H9 (cell line): ENCODE measurements at regions not wholly inside any gene's neighbourhood (a gene's known extent, or its start where the extent isn't known, plus 50 kb on each side); places are given as distances from the start of the nearest gene placed in this dataset.

Experiments
- DNase-seq: peaks from one replicate; pipeline ENCODE4 v3.0.0-alpha.2; 2017
- H2AFZ ChIP-seq: one replicate; pipeline ENCODE4 v1.6.1; 2013; ENCODE audit warnings: mild to moderate bottlenecking, low read length, control low read depth, moderate library complexity
- H2AK5ac ChIP-seq: 2 replicates; pipeline ENCODE4 v1.6.1; 2013; ENCODE audit warnings: low read length, control low read depth, mixed read lengths; ENCODE audit not compliant: insufficient read length
- H2BK120ac ChIP-seq: one replicate; pipeline ENCODE4 v1.6.1; 2013; ENCODE audit warnings: low read depth, mild to moderate bottlenecking, low read length, control low read depth, inconsistent platforms; ENCODE audit not compliant: poor library complexity, severe bottlenecking
- H2BK12ac ChIP-seq: 2 replicates; pipeline ENCODE4 v1.6.1; 2013; ENCODE audit warnings: low read length, control low read depth, mixed read lengths, low read depth; ENCODE audit not compliant: insufficient read length
- H2BK15ac ChIP-seq: 2 replicates; pipeline ENCODE4 v1.6.1; 2013; ENCODE audit warnings: low read depth, low read length, control low read depth
- H2BK20ac ChIP-seq: one replicate; pipeline ENCODE4 v1.6.1; 2013; ENCODE audit warnings: low read depth, mild to moderate bottlenecking, low read length, control low read depth, inconsistent platforms; ENCODE audit not compliant: poor library complexity, severe bottlenecking
- H2BK5ac ChIP-seq: 2 replicates; pipeline ENCODE4 v1.6.1; 2013; ENCODE audit warnings: low read length, control low read depth, mixed read lengths; ENCODE audit not compliant: insufficient read length
- H3K14ac ChIP-seq: 2 replicates; pipeline ENCODE4 v1.6.1; 2013; ENCODE audit warnings: low read length, control low read depth; ENCODE audit not compliant: insufficient read depth
- H3K18ac ChIP-seq: 2 replicates; pipeline ENCODE4 v1.6.1; 2013; ENCODE audit warnings: low read depth, mild to moderate bottlenecking, mixed read lengths, low read length, control low read depth; ENCODE audit not compliant: insufficient read length
- H3K23ac ChIP-seq: 2 replicates; pipeline ENCODE4 v1.6.1; 2013; ENCODE audit warnings: low read length, control low read depth, mixed read lengths, low read depth; ENCODE audit not compliant: insufficient read length
- H3K23me2 ChIP-seq: 2 replicates; pipeline ENCODE4 v1.6.1; 2013; ENCODE audit warnings: low read depth, mild to moderate bottlenecking, mixed read lengths, low read length, control low read depth; ENCODE audit not compliant: insufficient read length, poor library complexity, severe bottlenecking
- H3K27ac ChIP-seq: 2 replicates; pipeline ENCODE4 v1.5.1; 2013; ENCODE audit warnings: low read length, control low read depth, mixed read lengths, low read depth; ENCODE audit not compliant: insufficient read length
- H3K27me3 ChIP-seq: 2 replicates; pipeline ENCODE4 v1.6.1; 2013; ENCODE audit warnings: low read length, control low read depth, inconsistent platforms; ENCODE audit not compliant: insufficient read depth
- H3K4ac ChIP-seq: 2 replicates; pipeline ENCODE4 v1.6.1; 2013; ENCODE audit warnings: low read depth, mild to moderate bottlenecking, control low read depth, inconsistent platforms, low read length, moderate library complexity
- H3K4me1 ChIP-seq: 2 replicates; pipeline ENCODE4 v1.6.1; 2013; ENCODE audit warnings: low read length, control low read depth, inconsistent platforms; ENCODE audit not compliant: insufficient read depth
- H3K4me2 ChIP-seq: 2 replicates; pipeline ENCODE4 v1.6.1; 2013; ENCODE audit warnings: low read length, control low read depth, mixed read lengths; ENCODE audit not compliant: insufficient read length, insufficient read depth
- H3K56ac ChIP-seq: 2 replicates; pipeline ENCODE4 v1.6.1; 2013; ENCODE audit warnings: low read depth, mild to moderate bottlenecking, mixed read lengths, low read length, control low read depth; ENCODE audit not compliant: insufficient read length
- H3K79me1 ChIP-seq: 2 replicates; pipeline ENCODE4 v1.6.1; 2013; ENCODE audit warnings: low read depth, mild to moderate bottlenecking, moderate library complexity, low read length, control low read depth, inconsistent platforms; ENCODE audit not compliant: insufficient read depth, poor library complexity, severe bottlenecking
- H3K79me2 ChIP-seq: 2 replicates; pipeline ENCODE4 v1.6.1; 2013; ENCODE audit warnings: low read length, control low read depth, inconsistent platforms; ENCODE audit not compliant: insufficient read depth
- H3K9ac ChIP-seq: 2 replicates; pipeline ENCODE4 v1.6.1; 2013; ENCODE audit warnings: low read length, control low read depth, mixed read lengths; ENCODE audit not compliant: insufficient read length; ENCODE audit errors: extremely low read depth
- H3K9me3 ChIP-seq: one replicate; pipeline ENCODE4 v1.6.1; 2013; ENCODE audit warnings: low read depth, low read length, inconsistent platforms; ENCODE audit not compliant: control insufficient read depth
- H3T11ph ChIP-seq: one replicate; pipeline ENCODE4 v1.6.1; 2013; ENCODE audit warnings: mild to moderate bottlenecking, low read length, control low read depth, inconsistent platforms
- H4K20me1 ChIP-seq: one replicate; pipeline ENCODE4 v1.6.1; 2013; ENCODE audit not compliant: control insufficient read depth, insufficient read length, insufficient read depth
- H4K5ac ChIP-seq: 2 replicates; pipeline ENCODE4 v1.6.1; 2013; ENCODE audit warnings: low read depth, mild to moderate bottlenecking, mixed read lengths, low read length, control low read depth; ENCODE audit not compliant: insufficient read length
- H4K8ac ChIP-seq: replicated peaks from 2 replicates; pipeline ENCODE4 v1.6.1; 2013; ENCODE audit warnings: low read length, control low read depth, mixed read lengths, low read depth; ENCODE audit not compliant: insufficient read length
- H4K91ac ChIP-seq: 2 replicates; pipeline ENCODE4 v1.6.1; 2013; ENCODE audit warnings: low read depth, mild to moderate bottlenecking, moderate library complexity, mixed read lengths, low read length, control low read depth; ENCODE audit not compliant: insufficient read length
- H3K27ac Mint-ChIP-seq, 3 experiments: 2 replicates in 2 of 3; 3 replicates in 1 of 3; pipeline ENCODE4 v1.8.0; 2020 to 2021; ENCODE audit warnings: mixed read lengths in 3 of 3, mild to moderate bottlenecking in 1 of 3, moderate library complexity in 1 of 3
- H3K27me3 Mint-ChIP-seq: 2 replicates; pipeline ENCODE4 v1.8.0; 2021; ENCODE audit warnings: low read depth, mild to moderate bottlenecking, moderate library complexity, mixed read lengths
- H3K36me3 Mint-ChIP-seq, 3 experiments: 2 replicates in 2 of 3; 3 replicates in 1 of 3; pipeline ENCODE4 v1.8.0; 2020 to 2021; ENCODE audit warnings: low read depth in 3 of 3, mixed read lengths in 3 of 3; ENCODE audit not compliant: insufficient read depth in 1 of 3
- H3K4me1 Mint-ChIP-seq, 2 experiments: 2 replicates each; pipeline ENCODE4 v1.8.0; 2020; ENCODE audit warnings: mixed read lengths in 2 of 2
- H3K4me3 Mint-ChIP-seq, 2 experiments: 2 replicates in 1 of 2; 3 replicates in 1 of 2; pipeline ENCODE4 v1.8.0; 2020 to 2021; ENCODE audit warnings: mild to moderate bottlenecking in 2 of 2, mixed read lengths in 2 of 2, moderate library complexity in 1 of 2
- H3K9me3 Mint-ChIP-seq, 2 experiments: 2 replicates in 1 of 2; 3 replicates in 1 of 2; pipeline ENCODE4 v1.8.0; 2020; ENCODE audit warnings: mild to moderate bottlenecking in 2 of 2, mixed read lengths in 2 of 2, moderate library complexity in 1 of 2
- WGBS: extraction: QIAGEN DNeasy Blood & Tissue Kit; methylation state at CpG from one replicate; pipeline ENCODE4 v1.1.7; 2013; ENCODE audit warnings: missing lambda C conversion rate, low lambda C conversion rate, mixed read lengths; ENCODE audit not compliant: insufficient read length; ENCODE audit errors: extremely low coverage; 5-methylcytosine and 5-hydroxymethylcytosine counted together
- TF ChIP-seq, protein P1 (sequence below): fragments of 200-600 bp; sonication (generic); conservative IDR thresholded peaks from 3 replicates; pipeline ENCODE4 v1.8.0; 2021; ENCODE audit warnings: antibody characterized with exemption, mild to moderate bottlenecking

DNA sequence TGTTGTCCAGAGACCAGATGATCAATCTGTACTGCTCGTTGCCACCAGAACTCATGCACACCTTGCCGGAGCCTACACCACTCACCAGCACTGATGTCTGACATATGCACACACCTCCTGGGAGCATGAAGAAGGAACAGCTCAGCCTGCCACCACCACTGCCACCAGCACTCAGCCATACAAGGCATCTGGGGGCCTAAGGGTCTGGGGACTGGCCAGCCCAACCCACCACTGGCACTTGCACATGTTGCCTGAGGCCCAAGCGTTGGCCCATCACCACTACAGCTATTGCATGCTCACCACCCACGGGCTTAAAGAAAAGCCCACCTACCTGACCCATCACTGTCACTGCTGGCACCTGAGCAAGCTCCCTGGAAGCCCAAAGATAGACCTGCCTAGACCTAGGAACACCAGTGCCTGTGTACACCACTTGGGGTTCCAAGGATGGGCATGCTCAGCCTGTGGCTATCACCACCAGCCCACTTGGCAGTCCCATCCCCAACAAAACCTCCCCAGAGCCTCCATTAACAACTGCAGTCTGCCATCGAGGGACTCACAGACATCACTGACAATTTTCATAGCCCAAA is 174.3 kb upstream of the GRID2 start:
- TF ChIP-seq, protein P1, sequence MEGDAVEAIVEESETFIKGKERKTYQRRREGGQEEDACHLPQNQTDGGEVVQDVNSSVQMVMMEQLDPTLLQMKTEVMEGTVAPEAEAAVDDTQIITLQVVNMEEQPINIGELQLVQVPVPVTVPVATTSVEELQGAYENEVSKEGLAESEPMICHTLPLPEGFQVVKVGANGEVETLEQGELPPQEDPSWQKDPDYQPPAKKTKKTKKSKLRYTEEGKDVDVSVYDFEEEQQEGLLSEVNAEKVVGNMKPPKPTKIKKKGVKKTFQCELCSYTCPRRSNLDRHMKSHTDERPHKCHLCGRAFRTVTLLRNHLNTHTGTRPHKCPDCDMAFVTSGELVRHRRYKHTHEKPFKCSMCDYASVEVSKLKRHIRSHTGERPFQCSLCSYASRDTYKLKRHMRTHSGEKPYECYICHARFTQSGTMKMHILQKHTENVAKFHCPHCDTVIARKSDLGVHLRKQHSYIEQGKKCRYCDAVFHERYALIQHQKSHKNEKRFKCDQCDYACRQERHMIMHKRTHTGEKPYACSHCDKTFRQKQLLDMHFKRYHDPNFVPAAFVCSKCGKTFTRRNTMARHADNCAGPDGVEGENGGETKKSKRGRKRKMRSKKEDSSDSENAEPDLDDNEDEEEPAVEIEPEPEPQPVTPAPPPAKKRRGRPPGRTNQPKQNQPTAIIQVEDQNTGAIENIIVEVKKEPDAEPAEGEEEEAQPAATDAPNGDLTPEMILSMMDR, result no peak
- no CpG with 5 or more reads among the region's 5 CpGs for WGBS
- H3K27ac Mint-ChIP-seq, result no peak overlapping the region

More for the DNA sequence above, 174.3 kb upstream of the GRID2 start:
- Histone ChIP-seq H2AK5ac (no peak overlapping the region), H3K9ac (no peak overlapping the region), H3K23me2 (no peaks in the 10 kb centered on the region), H3K9me3 (no peaks in the 10 kb centered on the region), H2AFZ (no peak overlapping the region), H2BK12ac (no peak overlapping the region), H2BK120ac (no peak overlapping the region), H3K27ac (no peak overlapping the region), H3K23ac (no peak overlapping the region), H4K5ac (no peak overlapping the region), H3K56ac (no peak overlapping the region), H3K18ac (no peak overlapping the region), H2BK5ac (no peak overlapping the region), H3K14ac (no peak overlapping the region), H3K27me3 (no peaks in the 10 kb centered on the region), H4K91ac (no peak overlapping the region), H3K79me1 (no peaks in the 10 kb centered on the region), H4K20me1 (no peaks in the 10 kb centered on the region), H3K79me2 (no peaks in the 10 kb centered on the region), H2BK15ac (no peak overlapping the region), H4K8ac (no peak overlapping the region), H3K4me2 (no peak overlapping the region), H2BK20ac (no peak overlapping the region), H3K4ac (no peak overlapping the region), H3K4me1 (no peaks in the 10 kb centered on the region), H3T11ph (no peak overlapping the region)
- H3K4me1 Mint-ChIP-seq, result no peaks in the 10 kb centered on the region
- H3K36me3 Mint-ChIP-seq, result no peaks in the 10 kb centered on the region
- H3K27me3 Mint-ChIP-seq, result no peaks in the 10 kb centered on the region
- no peak for DNase-seq
- H3K9me3 Mint-ChIP-seq, result peaks cover 0 to 2% of the 10 kb centered on the region in 2 experiments; a peak in 2 of 5 replicates
- no peak overlapping the region for H3K4me3 Mint-ChIP-seq
